ENCODE measurements at regions not wholly inside any gene's neighbourhood (a gene's known extent, or its start where the extent isn't known, plus 50 kb on each side); places are given as distances from the start of the nearest gene placed in this dataset.

DNA sequence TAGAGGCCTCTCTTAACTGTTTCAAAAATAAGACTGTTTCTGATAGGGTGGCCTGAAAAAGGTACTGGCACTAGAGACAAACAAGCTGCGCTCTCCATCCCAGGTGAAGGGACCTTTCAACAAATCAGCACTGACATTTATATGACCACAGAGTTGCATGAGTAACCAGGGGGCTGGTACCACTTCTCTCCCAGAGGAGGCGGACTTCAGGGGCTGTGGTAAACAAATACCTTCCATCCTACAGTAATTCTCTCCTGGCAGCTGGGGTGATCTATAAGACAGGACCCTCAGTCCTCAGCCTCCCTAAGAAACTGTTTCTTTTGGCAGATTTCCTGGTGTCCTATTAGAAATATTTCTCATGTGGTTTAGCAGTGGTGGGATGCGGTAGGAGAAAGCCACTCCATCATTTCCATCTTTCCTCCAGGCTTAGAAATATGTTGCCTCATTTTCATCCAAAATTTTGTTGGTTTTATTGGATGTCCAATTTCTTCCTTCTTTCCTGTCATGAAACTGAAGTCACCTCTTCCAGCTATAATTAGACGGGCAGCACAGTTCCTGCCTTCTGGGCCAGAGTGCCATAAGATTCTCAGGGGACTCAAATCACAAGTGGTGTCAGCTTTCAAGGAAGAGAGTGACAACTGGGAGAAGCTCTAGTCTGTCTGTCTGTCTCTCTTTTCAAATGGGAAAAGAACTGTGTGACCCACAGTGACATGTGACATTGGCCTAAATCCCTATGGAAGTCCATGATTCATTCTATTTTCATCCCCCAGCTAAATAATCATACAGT is 96.4 kb downstream of the CYRIA start:
- TF ChIP-seq, protein P1, sequence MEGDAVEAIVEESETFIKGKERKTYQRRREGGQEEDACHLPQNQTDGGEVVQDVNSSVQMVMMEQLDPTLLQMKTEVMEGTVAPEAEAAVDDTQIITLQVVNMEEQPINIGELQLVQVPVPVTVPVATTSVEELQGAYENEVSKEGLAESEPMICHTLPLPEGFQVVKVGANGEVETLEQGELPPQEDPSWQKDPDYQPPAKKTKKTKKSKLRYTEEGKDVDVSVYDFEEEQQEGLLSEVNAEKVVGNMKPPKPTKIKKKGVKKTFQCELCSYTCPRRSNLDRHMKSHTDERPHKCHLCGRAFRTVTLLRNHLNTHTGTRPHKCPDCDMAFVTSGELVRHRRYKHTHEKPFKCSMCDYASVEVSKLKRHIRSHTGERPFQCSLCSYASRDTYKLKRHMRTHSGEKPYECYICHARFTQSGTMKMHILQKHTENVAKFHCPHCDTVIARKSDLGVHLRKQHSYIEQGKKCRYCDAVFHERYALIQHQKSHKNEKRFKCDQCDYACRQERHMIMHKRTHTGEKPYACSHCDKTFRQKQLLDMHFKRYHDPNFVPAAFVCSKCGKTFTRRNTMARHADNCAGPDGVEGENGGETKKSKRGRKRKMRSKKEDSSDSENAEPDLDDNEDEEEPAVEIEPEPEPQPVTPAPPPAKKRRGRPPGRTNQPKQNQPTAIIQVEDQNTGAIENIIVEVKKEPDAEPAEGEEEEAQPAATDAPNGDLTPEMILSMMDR (conservative IDR thresholded peaks at IDR 0.05; ENCODE audit: control insufficient read depth, insufficient read depth, low read depth, low read length) = no peak
- no peak overlapping the region for H3K4me3 ChIP-seq (ENCODE audit: control insufficient read depth, low read depth, low read length)
- DNase-seq (ENCODE audit: low read depth) = no peak

DNA sequence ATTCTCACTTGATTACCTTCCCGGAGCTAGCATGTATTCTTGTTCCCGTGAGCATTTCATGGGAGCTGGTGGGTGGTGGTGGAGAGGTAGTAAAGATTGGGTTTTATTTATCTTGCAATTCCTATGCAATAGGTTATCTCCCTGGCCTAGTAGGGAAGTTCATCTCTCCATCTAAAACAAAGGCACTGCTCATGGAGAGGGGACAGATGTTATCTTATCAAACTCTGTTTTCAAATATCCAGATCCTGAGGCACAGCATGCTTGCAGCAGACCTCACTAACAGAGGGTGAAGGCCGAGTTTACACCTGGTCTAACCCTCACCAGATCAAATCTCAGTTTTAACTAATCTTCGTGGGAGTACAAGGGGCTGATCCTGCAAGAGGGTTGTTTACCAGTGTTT is 98.9 kb downstream of the CYRIA start:
- TF ChIP-seq, protein P1 (conservative IDR thresholded peaks at IDR 0.05; ENCODE audit: control insufficient read depth, insufficient read depth, low read depth, low read length) = no peak
- H3K4me3 ChIP-seq (ENCODE audit: control insufficient read depth, low read depth, low read length) = no peak overlapping the region
- no peak for DNase-seq (ENCODE audit: low read depth)

DNA sequence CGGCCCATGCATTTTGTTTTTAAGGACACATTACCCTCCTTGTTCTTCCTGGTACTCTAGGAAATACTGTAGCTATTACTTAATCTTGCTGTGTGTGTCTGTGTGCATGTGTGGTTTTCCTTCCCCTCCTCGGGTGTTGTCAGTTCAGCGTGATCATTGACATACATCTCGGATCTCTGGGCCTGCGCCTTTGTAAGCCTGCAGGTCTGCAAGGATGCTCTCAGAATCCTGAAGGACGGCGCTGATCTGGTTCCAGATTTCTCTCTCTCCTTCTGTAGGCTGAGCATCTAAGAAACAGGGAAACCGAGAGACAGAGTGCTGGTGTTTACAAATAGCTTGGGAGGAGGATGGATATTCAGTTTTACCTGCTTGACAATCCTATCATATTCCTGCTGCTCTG is 100.2 kb downstream of the CYRIA start:
- no peak for DNase-seq (ENCODE audit: low read depth)
- no peak overlapping the region for H3K4me3 ChIP-seq (ENCODE audit: control insufficient read depth, low read depth, low read length)
- TF ChIP-seq, protein P1 (conservative IDR thresholded peaks at IDR 0.05; ENCODE audit: control insufficient read depth, insufficient read depth, low read depth, low read length) = no peak

DNA sequence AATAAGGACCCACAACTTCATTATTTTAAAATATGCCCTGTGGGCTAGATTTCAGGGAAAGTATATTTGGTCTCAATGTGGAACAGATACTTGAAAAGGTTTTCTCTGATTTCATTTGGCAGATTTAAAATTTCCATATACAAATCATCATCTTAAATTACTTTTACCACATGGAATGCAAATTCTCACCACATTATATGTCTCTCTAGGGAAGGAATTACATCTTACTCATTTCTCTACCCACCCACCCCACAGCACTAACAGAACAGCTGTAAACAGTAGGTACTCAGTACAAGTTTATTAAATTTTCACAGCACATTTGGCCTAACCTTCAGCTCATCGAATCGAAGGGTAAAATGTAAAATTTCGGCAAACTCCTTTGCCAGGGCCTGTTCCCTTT is 104.0 kb downstream of the CYRIA start:
- H3K4me3 ChIP-seq (ENCODE audit: control insufficient read depth, low read depth, low read length) = no peak overlapping the region
- DNase-seq (ENCODE audit: low read depth) = peak; percentile 11
- TF ChIP-seq, protein P1 (conservative IDR thresholded peaks at IDR 0.05; ENCODE audit: control insufficient read depth, insufficient read depth, low read depth, low read length) = no peak

DNA sequence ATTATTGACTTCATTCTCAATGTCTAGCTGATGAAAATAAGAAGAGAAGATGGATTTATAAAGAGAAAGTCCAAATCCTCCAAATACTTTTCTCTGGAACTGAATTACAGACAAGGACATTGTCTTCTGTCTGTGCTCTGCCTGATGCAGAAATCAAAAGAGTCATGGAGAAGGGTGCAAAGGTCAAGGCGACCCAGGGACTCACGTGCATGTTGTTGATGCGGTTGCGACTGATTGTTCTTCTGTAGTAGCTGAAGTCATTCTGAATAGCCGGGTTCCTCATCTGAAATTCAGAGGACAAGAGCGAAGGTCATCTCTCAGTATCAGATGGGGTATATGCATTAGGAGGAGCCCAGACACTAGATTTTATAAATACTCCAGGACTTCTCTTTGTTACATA is 104.4 kb downstream of the CYRIA start:
- H3K4me3 ChIP-seq (ENCODE audit: control insufficient read depth, low read depth, low read length) = no peak overlapping the region
- TF ChIP-seq, protein P1 (conservative IDR thresholded peaks at IDR 0.05; ENCODE audit: control insufficient read depth, insufficient read depth, low read depth, low read length) = no peak
- no peak for DNase-seq (ENCODE audit: low read depth)

DNA sequence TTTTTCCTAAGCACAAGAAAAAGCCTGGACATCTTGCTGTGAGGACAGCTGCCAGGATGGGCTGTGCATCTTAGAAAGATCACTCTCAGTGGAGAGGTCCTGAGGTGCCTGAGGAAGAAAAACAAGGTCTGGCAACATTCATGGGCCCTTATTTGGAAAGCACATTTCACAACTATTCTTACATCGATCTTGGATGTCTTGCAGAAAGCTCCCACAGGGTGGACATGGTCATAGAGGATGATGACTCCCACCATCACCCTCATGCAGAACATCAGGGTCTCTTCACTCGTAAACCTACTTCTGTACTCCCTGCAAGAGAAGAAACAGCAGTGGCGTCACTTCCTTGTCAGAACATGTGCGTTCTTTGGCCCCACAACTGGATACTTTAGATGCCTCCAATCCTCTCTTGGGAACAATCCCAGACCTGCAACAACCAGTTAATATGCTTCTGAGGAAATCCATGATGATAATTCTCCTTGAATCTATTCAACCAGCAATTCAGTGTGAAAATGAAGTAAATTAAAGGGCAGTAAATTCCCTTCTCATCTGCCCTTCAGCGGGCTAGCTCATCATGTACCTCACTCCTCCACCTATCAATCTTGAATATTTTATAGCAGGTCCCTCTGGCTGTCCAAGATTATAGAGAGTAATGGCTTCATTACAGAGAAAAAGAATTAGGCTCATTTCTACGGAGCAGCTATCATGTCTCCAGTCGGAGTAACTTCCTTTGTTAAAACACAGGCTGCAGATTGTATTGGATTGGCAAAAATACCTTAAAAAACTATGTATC is 106.2 kb downstream of the CYRIA start:
- DNase-seq (ENCODE audit: low read depth) = peak; percentile 4
- TF ChIP-seq, protein P1 (conservative IDR thresholded peaks at IDR 0.05; ENCODE audit: control insufficient read depth, insufficient read depth, low read depth, low read length) = no peak
- no peak overlapping the region for H3K4me3 ChIP-seq (ENCODE audit: control insufficient read depth, low read depth, low read length)
